GM10266 (cell line): ENCODE measurements at regions not wholly inside any gene's neighbourhood (a gene's known extent, or its start where the extent isn't known, plus 50 kb on each side); places are given as distances from the start of the nearest gene placed in this dataset.

Experiments used
- DNase-seq: peaks from one replicate; pipeline ENCODE4 v3.0.0; 2012; ENCODE audit errors: extremely low spot score
- CTCF ChIP-seq: IDR thresholded peaks from 2 replicates; pipeline ENCODE4 v1.5.1; 2012; ENCODE audit warnings: mild to moderate bottlenecking, low read depth; ENCODE audit not compliant: control insufficient read depth, insufficient read depth; ENCODE audit errors: missing control alignments

- TF ChIP-seq CTCF, result no peak
- no peak for DNase-seq
Measured at GRCh38 chr5:133781436-133782225, 169.3 kb upstream of the FSTL4 start.

GRCh38 chr5:133780619-133781280 lies 168.4 kb upstream of the FSTL4 start:
- DNase-seq, result no peak
- TF ChIP-seq CTCF, result no peak

GRCh38 chr5:133779828-133780475 lies 167.6 kb upstream of the FSTL4 start:
- DNase-seq, result peak; percentile 21
- peak; percentile 21 for TF ChIP-seq CTCF

- no peak for DNase-seq
- no peak for TF ChIP-seq CTCF
Measured at GRCh38 chr5:133778636-133779035, 166.3 kb upstream of the FSTL4 start.

GRCh38 chr5:133777951-133778350 lies 165.6 kb upstream of the FSTL4 start:
- TF ChIP-seq CTCF, result no peak
- DNase-seq, result no peak

- TF ChIP-seq CTCF, result no peak
Measured at GRCh38 chr5:133775584-133776304, 163.4 kb upstream of the FSTL4 start.

More at GRCh38 chr5:133775584-133776304, 163.4 kb upstream of the FSTL4 start:
- no peak for DNase-seq
